ENCODE measurements at regions not wholly inside any gene's neighbourhood (a gene's known extent, or its start where the extent isn't known, plus 50 kb on each side); places are given as distances from the start of the nearest gene placed in this dataset.

- no peaks in the 10 kb centered on the region for H3K36me3 ChIP-seq (ENCODE audit: insufficient read depth, low read length)
- no peak overlapping the region for H3K9ac ChIP-seq (ENCODE audit: low read length)
- no peaks in the 10 kb centered on the region for H3K9me2 ChIP-seq (replicated peaks; ENCODE audit: insufficient read depth, low read length)
- H3K4me1 ChIP-seq (ENCODE audit: low read length): no peaks in the 10 kb centered on the region
- no peak overlapping the region for H2AFZ ChIP-seq (ENCODE audit: low read length)
- H3K9me3 ChIP-seq (ENCODE audit: low read length): no peaks in the 10 kb centered on the region
- no peak overlapping the region for H3K27ac ChIP-seq (ENCODE audit: low read length)
- H3K79me2 ChIP-seq (ENCODE audit: low read length): no peaks in the 10 kb centered on the region
- H3K27me3 ChIP-seq (ENCODE audit: low read length): no peaks in the 10 kb centered on the region
- peak; percentile 71 for DNase-seq
- H3K4me3 ChIP-seq (ENCODE audit: low read length): no peak overlapping the region
- no peaks in the 10 kb centered on the region for H4K20me1 ChIP-seq (ENCODE audit: insufficient read depth, low read depth, low read length)
- H3K4me2 ChIP-seq (ENCODE audit: low read depth, low read length, poor library complexity, severe bottlenecking): no peak overlapping the region
These were observed 223.5 kb upstream of the PHYHIPL start for GRCh38 chr10:58952747-58953466.

DNA sequence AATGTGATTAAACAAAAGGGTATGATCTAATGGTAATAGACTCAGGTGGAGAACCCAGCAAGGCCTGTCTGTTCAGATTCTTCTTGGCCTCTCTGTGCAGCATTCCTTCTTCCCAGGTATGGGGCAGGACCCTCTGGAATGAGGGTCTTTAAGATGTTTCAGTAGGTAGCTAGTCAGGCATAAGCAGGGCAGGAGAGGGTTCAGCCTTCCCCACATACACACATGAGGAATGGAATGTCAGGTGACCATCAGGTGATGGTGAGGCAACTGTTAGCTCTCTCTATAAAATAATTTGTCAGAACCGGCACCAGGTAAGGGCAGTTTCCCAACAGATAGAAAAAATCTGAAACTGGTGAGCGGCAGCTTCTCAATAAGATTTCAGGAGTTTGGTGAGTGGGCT lies 222.3 kb upstream of the PHYHIPL start:
- Histone ChIP-seq H3K36me3 (ENCODE audit: insufficient read depth, low read length) (no peaks in the 10 kb centered on the region), H3K9ac (ENCODE audit: low read length) (no peak overlapping the region), H3K79me2 (ENCODE audit: low read length) (no peaks in the 10 kb centered on the region), H3K4me2 (ENCODE audit: low read depth, low read length, poor library complexity, severe bottlenecking) (no peak overlapping the region), H3K9me2 (replicated peaks; ENCODE audit: insufficient read depth, low read length) (no peaks in the 10 kb centered on the region), H3K27me3 (ENCODE audit: low read length) (no peaks in the 10 kb centered on the region), H3K4me3 (ENCODE audit: low read length) (no peak overlapping the region), H4K20me1 (ENCODE audit: insufficient read depth, low read depth, low read length) (no peaks in the 10 kb centered on the region), H3K9me3 (ENCODE audit: low read length) (no peaks in the 10 kb centered on the region), H3K27ac (ENCODE audit: low read length) (no peak overlapping the region), H2AFZ (ENCODE audit: low read length) (no peak overlapping the region), H3K4me1 (ENCODE audit: low read length) (no peaks in the 10 kb centered on the region)
- DNase-seq: no peak

DNA sequence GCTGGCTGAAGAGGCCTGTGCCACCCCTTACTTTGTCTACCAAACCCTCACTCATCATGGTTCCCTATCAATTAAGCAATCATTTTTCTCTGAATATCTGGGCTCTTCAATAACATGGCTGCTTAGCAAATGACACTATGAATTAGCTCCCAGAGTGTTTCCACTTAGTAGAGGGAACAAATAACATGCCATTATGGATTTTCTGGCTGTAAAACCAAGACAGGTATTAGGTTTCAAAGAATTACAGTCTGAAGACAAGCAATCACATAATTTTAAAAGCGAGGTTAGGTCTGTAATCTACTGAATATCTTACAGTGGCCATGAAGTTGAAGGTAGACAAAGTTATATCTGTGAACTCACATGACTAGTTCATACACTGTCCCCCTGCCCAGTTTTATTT lies 220.8 kb upstream of the PHYHIPL start:
- no peaks in the 10 kb centered on the region for H3K36me3 ChIP-seq (ENCODE audit: insufficient read depth, low read length)
- no peak overlapping the region for H3K9ac ChIP-seq (ENCODE audit: low read length)
- H3K9me2 ChIP-seq (replicated peaks; ENCODE audit: insufficient read depth, low read length): no peaks in the 10 kb centered on the region
- H2AFZ ChIP-seq (ENCODE audit: low read length): no peak overlapping the region
- no peaks in the 10 kb centered on the region for H3K79me2 ChIP-seq (ENCODE audit: low read length)
- H4K20me1 ChIP-seq (ENCODE audit: insufficient read depth, low read depth, low read length): no peaks in the 10 kb centered on the region
- no peaks in the 10 kb centered on the region for H3K9me3 ChIP-seq (ENCODE audit: low read length)
- no peak overlapping the region for H3K27ac ChIP-seq (ENCODE audit: low read length)
- DNase-seq: no peak
- no peaks in the 10 kb centered on the region for H3K4me1 ChIP-seq (ENCODE audit: low read length)
- no peak overlapping the region for H3K4me2 ChIP-seq (ENCODE audit: low read depth, low read length, poor library complexity, severe bottlenecking)
- H3K27me3 ChIP-seq (ENCODE audit: low read length): no peaks in the 10 kb centered on the region
- no peak overlapping the region for H3K4me3 ChIP-seq (ENCODE audit: low read length)

DNA sequence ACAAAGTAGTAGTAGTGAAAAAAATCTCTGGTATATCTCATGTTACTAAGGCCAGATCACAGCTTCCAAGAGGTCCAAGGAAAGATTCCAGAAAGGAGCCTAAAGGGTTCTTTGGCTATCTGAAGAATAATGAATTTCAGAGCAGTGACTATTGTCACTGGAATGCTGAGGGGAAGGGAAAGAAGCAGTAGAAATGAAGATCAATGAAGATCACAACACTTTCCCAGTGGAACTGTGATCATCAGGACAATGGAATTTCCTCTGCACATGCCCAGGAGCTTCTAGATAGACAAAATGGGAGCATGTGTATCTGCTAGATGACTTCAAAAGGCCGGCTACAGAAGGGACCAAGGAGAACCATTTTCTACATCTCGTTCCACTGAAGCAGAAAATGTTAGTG lies 219.5 kb upstream of the PHYHIPL start:
- DNase-seq: no peak
- Histone ChIP-seq H3K36me3 (ENCODE audit: insufficient read depth, low read length) (no peaks in the 10 kb centered on the region), H3K4me1 (ENCODE audit: low read length) (no peaks in the 10 kb centered on the region), H3K9me3 (ENCODE audit: low read length) (no peaks in the 10 kb centered on the region), H3K79me2 (ENCODE audit: low read length) (no peaks in the 10 kb centered on the region), H3K27ac (ENCODE audit: low read length) (no peak overlapping the region), H3K4me2 (ENCODE audit: low read depth, low read length, poor library complexity, severe bottlenecking) (no peak overlapping the region), H4K20me1 (ENCODE audit: insufficient read depth, low read depth, low read length) (no peaks in the 10 kb centered on the region), H3K9me2 (replicated peaks; ENCODE audit: insufficient read depth, low read length) (no peaks in the 10 kb centered on the region), H3K27me3 (ENCODE audit: low read length) (no peaks in the 10 kb centered on the region), H3K4me3 (ENCODE audit: low read length) (no peak overlapping the region), H2AFZ (ENCODE audit: low read length) (no peak overlapping the region), H3K9ac (ENCODE audit: low read length) (no peak overlapping the region)

GRCh38 chr10:58957517-58957916 lies 218.9 kb upstream of the PHYHIPL start:
- no peaks in the 10 kb centered on the region for H3K4me1 ChIP-seq (ENCODE audit: low read length)
- no peak overlapping the region for H3K9ac ChIP-seq (ENCODE audit: low read length)
- no peaks in the 10 kb centered on the region for H3K9me2 ChIP-seq (replicated peaks; ENCODE audit: insufficient read depth, low read length)
- no peaks in the 10 kb centered on the region for H3K9me3 ChIP-seq (ENCODE audit: low read length)
- H2AFZ ChIP-seq (ENCODE audit: low read length): no peak overlapping the region
- no peaks in the 10 kb centered on the region for H3K79me2 ChIP-seq (ENCODE audit: low read length)
- no peaks in the 10 kb centered on the region for H3K27me3 ChIP-seq (ENCODE audit: low read length)
- no peak overlapping the region for H3K27ac ChIP-seq (ENCODE audit: low read length)
- no peak overlapping the region for H3K4me3 ChIP-seq (ENCODE audit: low read length)
- DNase-seq: no peak
- H4K20me1 ChIP-seq (ENCODE audit: insufficient read depth, low read depth, low read length): no peaks in the 10 kb centered on the region
- no peak overlapping the region for H3K4me2 ChIP-seq (ENCODE audit: low read depth, low read length, poor library complexity, severe bottlenecking)
- no peaks in the 10 kb centered on the region for H3K36me3 ChIP-seq (ENCODE audit: insufficient read depth, low read length)

DNA sequence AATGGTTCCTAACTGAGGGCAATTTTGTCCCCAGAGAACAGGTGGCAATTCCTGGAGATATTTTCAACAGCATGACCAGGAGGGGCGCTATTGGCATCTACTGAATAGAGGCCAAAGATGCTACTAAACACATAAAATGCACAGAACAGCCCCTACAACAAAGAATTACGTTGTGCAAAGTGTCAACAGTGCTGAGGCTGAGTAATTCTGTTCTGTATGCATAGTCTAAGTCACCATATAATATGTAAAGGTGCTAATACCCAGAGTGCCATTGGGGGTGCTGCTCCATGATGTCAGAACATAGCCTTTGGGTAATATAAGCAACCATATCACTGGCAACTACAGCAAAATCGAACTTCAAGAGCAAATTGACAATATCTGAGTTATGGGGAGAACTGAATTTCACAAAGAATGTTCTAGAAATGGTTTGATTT lies 213.3 kb upstream of the PHYHIPL start:
- Histone ChIP-seq H3K27ac (ENCODE audit: low read length) (no peak overlapping the region), H3K79me2 (ENCODE audit: low read length) (no peaks in the 10 kb centered on the region), H3K27me3 (ENCODE audit: low read length) (no peaks in the 10 kb centered on the region), H3K9me3 (ENCODE audit: low read length) (no peaks in the 10 kb centered on the region), H2AFZ (ENCODE audit: low read length) (no peak overlapping the region), H3K4me1 (ENCODE audit: low read length) (no peaks in the 10 kb centered on the region), H3K9me2 (replicated peaks; ENCODE audit: insufficient read depth, low read length) (no peaks in the 10 kb centered on the region), H3K4me3 (ENCODE audit: low read length) (no peak overlapping the region), H3K9ac (ENCODE audit: low read length) (no peak overlapping the region), H3K36me3 (ENCODE audit: insufficient read depth, low read length) (no peaks in the 10 kb centered on the region), H3K4me2 (ENCODE audit: low read depth, low read length, poor library complexity, severe bottlenecking) (no peak overlapping the region), H4K20me1 (ENCODE audit: insufficient read depth, low read depth, low read length) (no peaks in the 10 kb centered on the region)
- peak; percentile 58 for DNase-seq

DNA sequence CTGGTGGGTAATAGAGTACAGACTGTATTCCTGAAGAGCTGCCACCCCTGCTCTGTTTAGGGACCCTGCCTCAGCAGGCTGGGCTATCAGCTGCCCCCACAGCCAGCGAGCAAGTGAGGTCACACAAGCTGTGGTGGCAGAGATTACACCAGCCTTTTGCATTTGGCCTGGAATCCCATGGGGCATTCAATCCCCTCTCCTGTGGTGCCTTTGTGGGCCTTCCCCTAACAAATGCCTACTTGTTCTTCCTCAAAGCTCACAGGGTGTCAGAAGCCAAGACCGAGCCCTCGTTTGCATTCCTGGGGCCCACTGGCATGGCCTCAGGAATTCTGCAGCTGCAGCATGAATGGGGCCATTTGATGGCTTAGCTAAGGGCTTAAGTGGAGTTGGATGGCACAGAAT lies 212.7 kb upstream of the PHYHIPL start:
- Histone ChIP-seq H3K27me3 (ENCODE audit: low read length) (no peaks in the 10 kb centered on the region), H3K4me3 (ENCODE audit: low read length) (no peak overlapping the region), H4K20me1 (ENCODE audit: insufficient read depth, low read depth, low read length) (no peaks in the 10 kb centered on the region), H3K9ac (ENCODE audit: low read length) (no peak overlapping the region), H3K9me3 (ENCODE audit: low read length) (no peaks in the 10 kb centered on the region), H3K36me3 (ENCODE audit: insufficient read depth, low read length) (no peaks in the 10 kb centered on the region), H3K27ac (ENCODE audit: low read length) (no peak overlapping the region), H3K4me1 (ENCODE audit: low read length) (no peaks in the 10 kb centered on the region), H3K79me2 (ENCODE audit: low read length) (no peaks in the 10 kb centered on the region), H3K9me2 (replicated peaks; ENCODE audit: insufficient read depth, low read length) (no peaks in the 10 kb centered on the region), H3K4me2 (ENCODE audit: low read depth, low read length, poor library complexity, severe bottlenecking) (no peak overlapping the region), H2AFZ (ENCODE audit: low read length) (no peak overlapping the region)
- DNase-seq: no peak

GRCh38 chr10:58965855-58966254 lies 210.6 kb upstream of the PHYHIPL start:
- H3K4me1 ChIP-seq (ENCODE audit: low read length): no peaks in the 10 kb centered on the region
- no peaks in the 10 kb centered on the region for H3K9me2 ChIP-seq (replicated peaks; ENCODE audit: insufficient read depth, low read length)
- no peaks in the 10 kb centered on the region for H3K36me3 ChIP-seq (ENCODE audit: insufficient read depth, low read length)
- no peak overlapping the region for H3K4me2 ChIP-seq (ENCODE audit: low read depth, low read length, poor library complexity, severe bottlenecking)
- no peak overlapping the region for H2AFZ ChIP-seq (ENCODE audit: low read length)
- no peak overlapping the region for H3K4me3 ChIP-seq (ENCODE audit: low read length)
- H3K9me3 ChIP-seq (ENCODE audit: low read length): no peaks in the 10 kb centered on the region
- no peaks in the 10 kb centered on the region for H4K20me1 ChIP-seq (ENCODE audit: insufficient read depth, low read depth, low read length)
- H3K79me2 ChIP-seq (ENCODE audit: low read length): no peaks in the 10 kb centered on the region
- DNase-seq: no peak
- H3K27me3 ChIP-seq (ENCODE audit: low read length): no peaks in the 10 kb centered on the region
- H3K9ac ChIP-seq (ENCODE audit: low read length): no peak overlapping the region
- H3K27ac ChIP-seq (ENCODE audit: low read length): no peak overlapping the region

All from Karpas-422 (cell line).